HepG2 (cell line): ENCODE measurements at regions not wholly inside any gene's neighbourhood (a gene's known extent, or its start where the extent isn't known, plus 50 kb on each side); places are given as distances from the start of the nearest gene placed in this dataset.

ENCODE experiments used
- ATF1 ChIP-seq: IDR thresholded peaks from 2 replicates; pipeline ENCODE4 v1.6.1; 2016; ENCODE audit warnings: mild to moderate bottlenecking, control low read depth
- ATF5 ChIP-seq: sonication (generic); formaldehyde crosslinking; IDR thresholded peaks from 2 replicates; pipeline ENCODE4 v1.4.0; 2020; ENCODE audit warnings: mild to moderate bottlenecking, low read depth, missing genetic modification reagents
- CEBPG ChIP-seq: IDR thresholded peaks from 2 replicates; pipeline ENCODE4 v1.6.1; 2016
- FOXO1 ChIP-seq: sonication (generic); formaldehyde crosslinking; IDR thresholded peaks from 2 replicates; pipeline ENCODE4 v1.4.0; 2020; ENCODE audit warnings: missing genetic modification reagents
- HDAC1 ChIP-seq: sonication (generic); formaldehyde crosslinking; IDR thresholded peaks from 2 replicates; pipeline ENCODE4 v1.5.1; 2020; ENCODE audit warnings: mild to moderate bottlenecking, missing genetic modification reagents
- KLF12 ChIP-seq: sonication (generic); formaldehyde crosslinking; IDR thresholded peaks from 2 replicates; pipeline ENCODE4 v1.4.0; 2020; ENCODE audit warnings: missing genetic modification reagents, borderline replicate concordance
- MEIS2 ChIP-seq: sonication (generic); formaldehyde crosslinking; IDR thresholded peaks from 2 replicates; pipeline ENCODE4 v1.9.0; 2021; ENCODE audit warnings: mild to moderate bottlenecking, missing genetic modification reagents
- MIER3 ChIP-seq: IDR thresholded peaks from 2 replicates; pipeline ENCODE4 v1.6.1; 2016; ENCODE audit warnings: missing compliant biosample characterization, borderline replicate concordance
- MTA1 ChIP-seq: sonication (generic); formaldehyde crosslinking; IDR thresholded peaks from 2 replicates; pipeline ENCODE4 v1.4.0; 2020; ENCODE audit warnings: missing genetic modification reagents, mild to moderate bottlenecking, borderline replicate concordance
- MTF1 ChIP-seq: sonication (generic); formaldehyde crosslinking; IDR thresholded peaks from 2 replicates; pipeline ENCODE4 v1.5.0; 2020; ENCODE audit warnings: missing genetic modification reagents
- NCOR1 ChIP-seq: fragments of 200-600 bp; sonication (generic); IDR thresholded peaks from 2 replicates; pipeline ENCODE4 v1.7.0; 2017; ENCODE audit warnings: antibody characterized with exemption, low read length, borderline replicate concordance
- PAX8 ChIP-seq: sonication (generic); formaldehyde crosslinking; IDR thresholded peaks from 2 replicates; pipeline ENCODE4 v1.8.0; 2022; ENCODE audit warnings: mild to moderate bottlenecking, missing genetic modification reagents, borderline replicate concordance
- PBX3 ChIP-seq: sonication (generic); formaldehyde crosslinking; IDR thresholded peaks from 2 replicates; pipeline ENCODE4 v1.8.1; 2023; ENCODE audit warnings: missing genetic modification reagents, inconsistent platforms, borderline replicate concordance
- RARA ChIP-seq: IDR thresholded peaks from 2 replicates; pipeline ENCODE4 v1.6.1; 2016; ENCODE audit warnings: missing genetic modification reagents, missing compliant biosample characterization
- REPIN1 ChIP-seq: sonication (generic); formaldehyde crosslinking; IDR thresholded peaks from 2 replicates; pipeline ENCODE4 v1.8.0; 2022; ENCODE audit warnings: missing genetic modification reagents, low read depth, mild to moderate bottlenecking, borderline replicate concordance
- RFX1 ChIP-seq: fragments of 450-650 bp; IDR thresholded peaks from 2 replicates; pipeline ENCODE4 v1.6.1; 2017
- SOX13 ChIP-seq, 3 experiments: fragments of 450-650 bp in 1 of 3; sonication (generic) in 1 of 3; formaldehyde crosslinking in 1 of 3; IDR thresholded peaks in 2 of 3; conservative IDR thresholded peaks in 1 of 3; 2 replicates each; pipeline versions ENCODE4 v1.5.0 to v1.6.1; 2016 to 2020; ENCODE audit warnings: antibody characterized with exemption in 1 of 3, mild to moderate bottlenecking in 1 of 3, missing compliant biosample characterization in 1 of 3, missing genetic modification reagents in 1 of 3, moderate library complexity in 1 of 3
- TSC22D2 ChIP-seq: sonication (generic); formaldehyde crosslinking; IDR thresholded peaks from 2 replicates; pipeline ENCODE4 v1.5.1; 2020; ENCODE audit warnings: missing genetic modification reagents, mild to moderate bottlenecking, borderline replicate concordance
- ZBTB33 ChIP-seq: sonication (generic); formaldehyde crosslinking; IDR thresholded peaks from 2 replicates; pipeline ENCODE4 v1.4.0; 2020; ENCODE audit warnings: missing genetic modification reagents
- ZNF34 ChIP-seq: sonication (generic); formaldehyde crosslinking; IDR thresholded peaks from 2 replicates; pipeline ENCODE4 v1.4.0; 2020; ENCODE audit warnings: mild to moderate bottlenecking, missing genetic modification reagents, borderline replicate concordance
- ZNF484 ChIP-seq: sonication (generic); formaldehyde crosslinking; IDR thresholded peaks from 2 replicates; pipeline ENCODE4 v1.5.1; 2020; ENCODE audit warnings: mild to moderate bottlenecking, low read depth, missing genetic modification reagents, borderline replicate concordance
- ZNF513 ChIP-seq: sonication (generic); formaldehyde crosslinking; conservative IDR thresholded peaks from 2 replicates; pipeline ENCODE4 v1.5.0; 2020; ENCODE audit warnings: missing genetic modification reagents
- ZNF550 ChIP-seq: sonication (generic); formaldehyde crosslinking; IDR thresholded peaks from 2 replicates; pipeline ENCODE4 v1.4.0; 2020; ENCODE audit warnings: mild to moderate bottlenecking, missing genetic modification reagents, borderline replicate concordance
- ZNF556 ChIP-seq: sonication (generic); formaldehyde crosslinking; IDR thresholded peaks from 2 replicates; pipeline ENCODE4 v1.4.0; 2020; ENCODE audit warnings: mild to moderate bottlenecking, missing genetic modification reagents, borderline replicate concordance
- ZSCAN29 ChIP-seq: sonication (generic); formaldehyde crosslinking; conservative IDR thresholded peaks from 2 replicates; pipeline ENCODE4 v1.4.0; 2020; ENCODE audit warnings: mild to moderate bottlenecking, missing genetic modification reagents

GRCh38 chr6:53432318-53433161, 83.8 kb upstream of the ELOVL5 start (continued):
- no peak for TF ChIP-seq ATF1 (CRISPR knock-in tag)
- peak; percentile 88 for TF ChIP-seq CEBPG (CRISPR knock-in tag)
- TF ChIP-seq ZBTB33 (CRISPR knock-in tag), result no peak
- no peak for TF ChIP-seq ZSCAN29 (CRISPR knock-in tag)
- no peak for TF ChIP-seq MTA1
- TF ChIP-seq SOX13 (IDR thresholded peaks at IDR 0.05), result peak; percentile 57; the same call in 1 of the 2 replicates
- TF ChIP-seq SOX13 (CRISPR knock-in tag; conservative IDR thresholded peaks at IDR 0.05 in 1 of 2, IDR thresholded peaks at IDR 0.05 in 1 of 2), result peak in 1 of 2 experiments; percentile 90; a peak in 2 of 4 replicates
- TF ChIP-seq MTF1 (CRISPR knock-in tag), result no peak
- TF ChIP-seq MEIS2, result peak; percentile 92
- no peak for TF ChIP-seq TSC22D2 (CRISPR knock-in tag)
- no peak for TF ChIP-seq ZNF556
- no peak for TF ChIP-seq ZNF484 (CRISPR knock-in tag)
- TF ChIP-seq ZNF34 (CRISPR knock-in tag), result no peak
- no peak for TF ChIP-seq REPIN1 (CRISPR knock-in tag)
- TF ChIP-seq ZNF513, result no peak
- TF ChIP-seq KLF12, result no peak
- TF ChIP-seq RARA (CRISPR knock-in tag), result peak; percentile 93
- no peak for TF ChIP-seq PBX3 (CRISPR knock-in tag)
- TF ChIP-seq RFX1, result no peak
- TF ChIP-seq ATF5 (CRISPR knock-in tag), result no peak
- TF ChIP-seq ZNF550 (CRISPR knock-in tag), result no peak
- peak; percentile 75; the same call in 1 of the 2 replicates for TF ChIP-seq FOXO1
- peak; percentile 56; the same call in 1 of the 2 replicates for TF ChIP-seq HDAC1 (CRISPR knock-in tag)
- no peak for TF ChIP-seq PAX8
- peak; percentile 66; the same call in 1 of the 2 replicates for TF ChIP-seq NCOR1
- peak; percentile 34; the same call in 1 of the 2 replicates for TF ChIP-seq MIER3
